HS-5 (cell line): ENCODE measurements at regions not wholly inside any gene's neighbourhood (a gene's known extent, or its start where the extent isn't known, plus 50 kb on each side); places are given as distances from the start of the nearest gene placed in this dataset.
"Not testable (repeated sequence)": the region's sequence is repeated elsewhere in the genome, so short reads cannot be mapped to it uniquely, and the experiment has no call there.

Source experiments
- DNase-seq: peaks from one replicate; pipeline ENCODE4 v3.0.0-alpha.2; 2012; ENCODE audit warnings: low read depth

GRCh38 chr1:121052081-121052660 is 132.0 kb downstream of the FAM72B start:
- DNase-seq, result not testable (repeated sequence)

GRCh38 chr1:121054928-121055327 is 129.2 kb downstream of the FAM72B start:
- DNase-seq, result not testable (repeated sequence)

- DNase-seq, result not testable (repeated sequence)
Measured at GRCh38 chr1:121066925-121067324, 117.2 kb downstream of the FAM72B start.

- DNase-seq, result not testable (repeated sequence)
Measured at GRCh38 chr1:121068738-121069499, 115.2 kb downstream of the FAM72B start.

GRCh38 chr1:121073852-121074251 is 110.3 kb downstream of the FAM72B start:
- DNase-seq, result not testable (repeated sequence)

- DNase-seq, result not testable (repeated sequence)
Measured at GRCh38 chr1:121075254-121075805, 108.8 kb downstream of the FAM72B start.

- DNase-seq, result not testable (repeated sequence)
Measured at GRCh38 chr1:121076674-121077073, 107.5 kb downstream of the FAM72B start.

- not testable (repeated sequence) for DNase-seq
Measured at GRCh38 chr1:121079655-121080054, 104.5 kb downstream of the FAM72B start.

GRCh38 chr1:121080197-121080903 is 103.8 kb downstream of the FAM72B start:
- DNase-seq, result not testable (repeated sequence)

- DNase-seq, result not testable (repeated sequence)
Measured at GRCh38 chr1:121080904-121081264, 103.3 kb downstream of the FAM72B start.

- not testable (repeated sequence) for DNase-seq
Measured at GRCh38 chr1:121081625-121082199, 102.4 kb downstream of the FAM72B start.

GRCh38 chr1:121082995-121083394 is 101.1 kb downstream of the FAM72B start:
- DNase-seq, result not testable (repeated sequence)

- not testable (repeated sequence) for DNase-seq
Measured at GRCh38 chr1:121086249-121086648, 97.9 kb downstream of the FAM72B start.

- DNase-seq, result not testable (repeated sequence)
Measured at GRCh38 chr1:121087221-121087620, 96.9 kb downstream of the FAM72B start.

- not testable (repeated sequence) for DNase-seq
Measured at GRCh38 chr1:121088568-121088967, 95.6 kb downstream of the FAM72B start.

- not testable (repeated sequence) for DNase-seq
Measured at GRCh38 chr1:121092329-121092968, 91.7 kb downstream of the FAM72B start.

GRCh38 chr1:121095014-121095413 is 89.1 kb downstream of the FAM72B start:
- DNase-seq, result not testable (repeated sequence)

- not testable (repeated sequence) for DNase-seq
Measured at GRCh38 chr1:121097127-121097866, 86.8 kb downstream of the FAM72B start.

GRCh38 chr1:121097867-121098215 is 86.3 kb downstream of the FAM72B start:
- not testable (repeated sequence) for DNase-seq

GRCh38 chr1:121109025-121109424 is 75.1 kb downstream of the FAM72B start:
- not testable (repeated sequence) for DNase-seq
